A673 (cell line): ENCODE measurements at regions not wholly inside any gene's neighbourhood (a gene's known extent, or its start where the extent isn't known, plus 50 kb on each side); places are given as distances from the start of the nearest gene placed in this dataset.

Experiments used
- BruUV-seq: library from RNA; stranded (reverse); fragments of 400-500 nt; replicated peaks from 2 replicates; lab custom pipeline; 2021; lab: Mats Ljungman, UMichigan
- CTCF ChIA-PET: fragments of 300-600 bp; sonication (Branson Sonifier 250); formaldehyde crosslinking; loops from one replicate; lab custom pipeline; 2022; ENCODE audit warnings: antibody characterized with exemption; lab: Charles Lee
- POLR2A ChIA-PET: fragments of 300-600 bp; sonication (Branson Sonifier 250); formaldehyde crosslinking; loops from one replicate; lab custom pipeline; 2022; ENCODE audit warnings: antibody characterized with exemption; ENCODE audit not compliant: low non-redundant PET; lab: Charles Lee
- DNase-seq: peaks from one replicate; pipeline ENCODE4 v3.0.0-alpha.2; 2015; ENCODE audit warnings: low spot score
- H3K27ac ChIP-seq: fragments of 200-600 bp; sonication (generic); 2 replicates; pipeline ENCODE4 v1.5.1; 2016; ENCODE audit warnings: mixed run types, low read depth, mild to moderate bottlenecking, mixed read lengths, antibody characterized with exemption, low read length; ENCODE audit not compliant: poor library complexity, severe bottlenecking
- H3K27me3 ChIP-seq: fragments of 200-600 bp; sonication (generic); replicated peaks from 2 replicates; pipeline ENCODE4 v1.6.1; 2017; ENCODE audit warnings: mixed run types, low read depth, mild to moderate bottlenecking, mixed read lengths, antibody characterized with exemption, low read length; ENCODE audit not compliant: insufficient read depth, poor library complexity
- H3K36me3 ChIP-seq: fragments of 200-600 bp; sonication (generic); 2 replicates; pipeline ENCODE4 v1.6.1; 2016; ENCODE audit warnings: mixed run types, mild to moderate bottlenecking, mixed read lengths, antibody characterized with exemption, low read length; ENCODE audit not compliant: insufficient read depth, poor library complexity, severe bottlenecking
- H3K4me1 ChIP-seq: fragments of 200-600 bp; sonication (generic); 2 replicates; pipeline ENCODE4 v1.6.1; 2017; ENCODE audit warnings: mixed run types, mild to moderate bottlenecking, mixed read lengths, antibody characterized with exemption, low read length; ENCODE audit not compliant: insufficient read depth, poor library complexity, severe bottlenecking
- H3K4me3 ChIP-seq: fragments of 200-600 bp; sonication (generic); 2 replicates; pipeline ENCODE4 v1.5.1; 2016; ENCODE audit warnings: low read depth, mixed run types, mild to moderate bottlenecking, mixed read lengths, low read length; ENCODE audit not compliant: poor library complexity, severe bottlenecking
- H3K9me3 ChIP-seq: fragments of 200-600 bp; sonication (generic); 2 replicates; pipeline ENCODE4 v1.6.1; 2016; ENCODE audit warnings: mixed run types, low read depth, mild to moderate bottlenecking, mixed read lengths, antibody characterized with exemption, low read length; ENCODE audit not compliant: poor library complexity, severe bottlenecking
- CTCF ChIP-seq: fragments of 300-800, 200-600 bp; sonication (generic); conservative IDR thresholded peaks from 2 replicates; pipeline ENCODE4 v1.5.1; 2017; ENCODE audit warnings: low read depth, mild to moderate bottlenecking, antibody characterized with exemption, low read length, moderate library complexity, mixed read lengths
- EZH2 ChIP-seq: fragments of 200-600 bp; sonication (generic); IDR thresholded peaks from 2 replicates; pipeline ENCODE4 v1.6.1; 2017; ENCODE audit warnings: borderline replicate concordance, low read depth, mild to moderate bottlenecking, mixed read lengths, antibody characterized with exemption, low read length; ENCODE audit not compliant: poor library complexity, severe bottlenecking
- intact Hi-C: fragments of 100-400 bp; cut with micrococcal nuclease; formaldehyde crosslinking; loops from one replicate; pipeline ENCODE4 v1.10.0; 2022; ENCODE audit not compliant: unreplicated experiment

DNA sequence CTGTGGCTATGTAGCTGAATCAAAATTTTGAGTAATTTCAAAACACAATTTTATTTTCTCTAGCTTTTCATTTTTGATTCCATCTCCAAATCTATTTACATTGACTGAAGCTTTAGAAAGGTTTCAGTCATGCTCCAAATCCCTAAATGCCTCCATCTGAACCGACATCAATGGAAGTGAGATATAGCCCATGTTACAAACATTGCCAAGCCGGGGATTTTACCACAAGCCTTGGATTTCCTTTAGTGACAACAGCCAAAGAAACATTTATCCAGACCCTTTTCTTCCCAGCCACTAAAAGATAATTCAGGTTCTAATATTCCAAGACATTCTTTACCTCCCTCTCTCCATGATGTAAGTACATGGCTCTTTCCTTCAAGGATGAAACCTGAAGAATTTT, 1087.7 kb upstream of the SEMA6A start:
- CTCF ChIA-PET, result no interaction called here

GRCh38 chr5:117657541-117657940, 1082.9 kb upstream of the SEMA6A start:
- Histone ChIP-seq H3K27me3 (no peaks in the 10 kb centered on the region), H3K27ac (no peak overlapping the region), H3K4me1 (no peaks in the 10 kb centered on the region), H3K36me3 (no peaks in the 10 kb centered on the region), H3K4me3 (no peak overlapping the region), H3K9me3 (no peaks in the 10 kb centered on the region)
- no TSS peak for BruUV-seq
- TF ChIP-seq EZH2 (no peak), CTCF (no peak)
- CTCF ChIA-PET, result no interaction called here
- POLR2A ChIA-PET, result no interaction called here
- intact Hi-C loops, result no loop called here
- no peak for DNase-seq

More for the DNA sequence above, 1087.7 kb upstream of the SEMA6A start:
- H3K27me3 ChIP-seq, result no peaks in the 10 kb centered on the region
- peaks cover 5% of the 10 kb centered on the region for H3K9me3 ChIP-seq
- no peak for DNase-seq
- no peaks in the 10 kb centered on the region for H3K36me3 ChIP-seq
- H3K27ac ChIP-seq, result no peak overlapping the region
- intact Hi-C loops, result no loop called here
- no peak for TF ChIP-seq CTCF
- TF ChIP-seq EZH2, result no peak
- no peaks in the 10 kb centered on the region for H3K4me1 ChIP-seq
- H3K4me3 ChIP-seq, result no peak overlapping the region
- POLR2A ChIA-PET, result no interaction called here
- BruUV-seq, result no TSS peak

- DNase-seq, result no peak
- no peaks in the 10 kb centered on the region for H3K27me3 ChIP-seq
- TF ChIP-seq CTCF (no peak), EZH2 (no peak)
- H3K27ac ChIP-seq, result no peak overlapping the region
- intact Hi-C loops, result no loop called here
- no TSS peak for BruUV-seq
- peaks cover 6% of the 10 kb centered on the region for H3K9me3 ChIP-seq
- H3K36me3 ChIP-seq, result no peaks in the 10 kb centered on the region
- H3K4me3 ChIP-seq, result no peak overlapping the region
- ChIA-PET CTCF (no interaction called here), POLR2A (no interaction called here)
- no peaks in the 10 kb centered on the region for H3K4me1 ChIP-seq
These were observed 1078.3 kb upstream of the SEMA6A start for GRCh38 chr5:117652958-117653280.
